Endothelial cell of umbilical vein (primary cell): ENCODE measurements at regions not wholly inside any gene's neighbourhood (a gene's known extent, or its start where the extent isn't known, plus 50 kb on each side); places are given as distances from the start of the nearest gene placed in this dataset.

Experiments
- CTCF ChIP-seq, 2 donors: IDR thresholded peaks; 1 replicate in 1 of 2; 2 replicates in 1 of 2; pipeline ENCODE4 v1.5.1; 2011; ENCODE audit warnings: low read length in 2 of 2, mild to moderate bottlenecking in 2 of 2, moderate library complexity in 2 of 2, control low read depth in 1 of 2, inconsistent platforms in 1 of 2, low read depth in 1 of 2; ENCODE audit not compliant: insufficient read depth in 1 of 2; ENCODE audit errors: extremely low read depth in 1 of 2
- JUN ChIP-seq: IDR thresholded peaks from 2 replicates; pipeline ENCODE4 v1.6.1; 2011; ENCODE audit warnings: borderline replicate concordance, low read depth; ENCODE audit not compliant: insufficient read length, insufficient read depth
- MAX ChIP-seq: IDR thresholded peaks from 2 replicates; pipeline ENCODE4 v1.6.1; 2011; ENCODE audit not compliant: insufficient read depth, insufficient read length
- POLR2A ChIP-seq: IDR thresholded peaks from 2 replicates; pipeline ENCODE4 v1.6.1; 2012; ENCODE audit warnings: low read depth, mild to moderate bottlenecking, control low read depth, low read length

GRCh38 chr10:112872728-112873127 is 77.3 kb upstream of the TCF7L2 start:
- TF ChIP-seq POLR2A (no peak), CTCF (IDR thresholded peaks at IDR 0.05; ENCODE audit: extremely low read depth in 1 of 2, insufficient read depth in 1 of 2, low read depth in 1 of 2, low read length in 2 of 2) (peak in 1 of 2 donors; percentile 9), MAX (no peak), JUN (no peak)
